ENCODE measurements at regions not wholly inside any gene's neighbourhood (a gene's known extent, or its start where the extent isn't known, plus 50 kb on each side); places are given as distances from the start of the nearest gene placed in this dataset.

GRCh38 chr5:38666668-38667498 lies 110.4 kb upstream of the LIFR start:
- no peak overlapping the region for H3K4me3 ChIP-seq (ENCODE audit: control insufficient read depth, low read depth, low read length)
- TF ChIP-seq, protein P1, sequence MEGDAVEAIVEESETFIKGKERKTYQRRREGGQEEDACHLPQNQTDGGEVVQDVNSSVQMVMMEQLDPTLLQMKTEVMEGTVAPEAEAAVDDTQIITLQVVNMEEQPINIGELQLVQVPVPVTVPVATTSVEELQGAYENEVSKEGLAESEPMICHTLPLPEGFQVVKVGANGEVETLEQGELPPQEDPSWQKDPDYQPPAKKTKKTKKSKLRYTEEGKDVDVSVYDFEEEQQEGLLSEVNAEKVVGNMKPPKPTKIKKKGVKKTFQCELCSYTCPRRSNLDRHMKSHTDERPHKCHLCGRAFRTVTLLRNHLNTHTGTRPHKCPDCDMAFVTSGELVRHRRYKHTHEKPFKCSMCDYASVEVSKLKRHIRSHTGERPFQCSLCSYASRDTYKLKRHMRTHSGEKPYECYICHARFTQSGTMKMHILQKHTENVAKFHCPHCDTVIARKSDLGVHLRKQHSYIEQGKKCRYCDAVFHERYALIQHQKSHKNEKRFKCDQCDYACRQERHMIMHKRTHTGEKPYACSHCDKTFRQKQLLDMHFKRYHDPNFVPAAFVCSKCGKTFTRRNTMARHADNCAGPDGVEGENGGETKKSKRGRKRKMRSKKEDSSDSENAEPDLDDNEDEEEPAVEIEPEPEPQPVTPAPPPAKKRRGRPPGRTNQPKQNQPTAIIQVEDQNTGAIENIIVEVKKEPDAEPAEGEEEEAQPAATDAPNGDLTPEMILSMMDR (IDR thresholded peaks at IDR 0.05; ENCODE audit: control insufficient read depth, insufficient read depth, low read depth, low read length, missing control alignments): peak; percentile 71
- DNase-seq (ENCODE audit: low read depth): peak; percentile 7

- H3K4me3 ChIP-seq (ENCODE audit: control insufficient read depth, low read depth, low read length): no peak overlapping the region
- DNase-seq (ENCODE audit: low read depth): no peak
- TF ChIP-seq, protein P1 (IDR thresholded peaks at IDR 0.05; ENCODE audit: control insufficient read depth, insufficient read depth, low read depth, low read length, missing control alignments): no peak
Observed at GRCh38 chr5:38667499-38667776, 111.0 kb upstream of the LIFR start.

DNA sequence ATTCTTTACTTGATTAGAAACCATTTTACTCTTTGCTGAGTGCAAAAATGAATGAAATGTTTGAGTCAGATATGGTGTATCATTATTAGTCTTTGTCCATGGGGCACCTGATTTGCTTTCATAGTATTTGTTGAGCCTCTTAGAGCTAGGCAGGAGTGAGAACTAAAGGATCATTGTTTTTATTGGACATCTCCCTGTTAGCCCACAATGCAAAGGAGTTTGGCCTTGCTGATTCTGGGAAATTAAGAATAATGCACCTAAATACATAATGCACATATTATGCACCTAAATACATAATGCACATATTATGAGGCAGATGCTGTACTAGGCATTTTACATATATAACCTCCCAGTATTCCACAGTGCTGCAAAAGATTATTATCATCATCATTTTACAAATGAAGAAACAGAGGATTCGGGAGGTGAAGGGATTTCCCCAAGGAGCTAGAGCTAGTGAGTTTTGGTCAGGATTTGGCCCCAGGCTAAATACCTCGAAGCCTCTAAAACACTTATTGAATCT lies 113.0 kb upstream of the LIFR start:
- TF ChIP-seq, protein P1 (IDR thresholded peaks at IDR 0.05; ENCODE audit: control insufficient read depth, insufficient read depth, low read depth, low read length, missing control alignments): no peak
- no peak for DNase-seq (ENCODE audit: low read depth)
- H3K4me3 ChIP-seq (ENCODE audit: control insufficient read depth, low read depth, low read length): no peak overlapping the region

DNA sequence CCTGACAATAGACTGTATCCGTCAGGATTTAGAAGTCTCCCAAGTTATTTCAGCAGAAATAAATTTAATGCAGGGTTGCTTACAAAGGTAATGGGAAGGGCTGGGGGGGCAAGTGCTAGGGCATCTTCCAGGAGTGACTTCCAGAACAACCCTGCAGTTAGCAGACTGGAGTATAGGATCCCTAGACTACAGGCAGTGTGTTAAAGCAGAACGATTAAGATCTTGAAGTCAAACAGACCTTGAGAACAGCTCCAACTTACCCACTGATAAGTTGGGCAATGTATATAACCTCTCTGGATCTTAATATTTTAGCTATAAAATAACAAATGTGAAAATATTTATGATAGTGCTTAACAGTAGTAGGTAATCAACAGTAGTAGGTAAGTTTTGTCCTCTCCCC lies 113.6 kb upstream of the LIFR start:
- H3K4me3 ChIP-seq (ENCODE audit: control insufficient read depth, low read depth, low read length): no peak overlapping the region
- no peak for DNase-seq (ENCODE audit: low read depth)
- TF ChIP-seq, protein P1 (IDR thresholded peaks at IDR 0.05; ENCODE audit: control insufficient read depth, insufficient read depth, low read depth, low read length, missing control alignments): no peak

DNA sequence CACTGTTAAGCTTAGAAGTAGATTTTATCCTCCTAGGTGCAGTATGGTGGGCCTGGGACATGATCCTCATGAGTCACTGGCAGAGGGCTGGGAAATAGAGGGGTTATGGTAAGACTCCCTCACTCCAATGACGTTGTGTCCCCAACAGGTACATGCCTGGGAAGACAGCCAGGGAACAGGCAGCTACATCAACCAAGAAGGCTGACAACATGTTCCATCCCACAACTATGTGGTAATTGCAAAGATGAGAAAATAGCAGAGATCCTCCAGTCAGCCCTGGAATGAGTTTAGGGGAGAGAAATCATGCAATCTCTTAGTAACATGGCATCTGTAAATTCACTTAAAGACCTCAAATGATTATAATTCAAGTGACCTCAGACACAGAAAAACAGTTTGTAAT lies 114.4 kb upstream of the LIFR start:
- DNase-seq (ENCODE audit: low read depth): peak; percentile 27
- TF ChIP-seq, protein P1 (IDR thresholded peaks at IDR 0.05; ENCODE audit: control insufficient read depth, insufficient read depth, low read depth, low read length, missing control alignments): no peak
- H3K4me3 ChIP-seq (ENCODE audit: control insufficient read depth, low read depth, low read length): no peak overlapping the region

GRCh38 chr5:38672059-38672788 lies 115.8 kb upstream of the LIFR start:
- DNase-seq (ENCODE audit: low read depth): no peak
- TF ChIP-seq, protein P1 (IDR thresholded peaks at IDR 0.05; ENCODE audit: control insufficient read depth, insufficient read depth, low read depth, low read length, missing control alignments): no peak
- H3K4me3 ChIP-seq (ENCODE audit: control insufficient read depth, low read depth, low read length): no peak overlapping the region
